NB4 (cell line): ENCODE measurements at regions not wholly inside any gene's neighbourhood (a gene's known extent, or its start where the extent isn't known, plus 50 kb on each side); places are given as distances from the start of the nearest gene placed in this dataset.

Experiments
- MAX ChIP-seq: IDR thresholded peaks from 2 replicates; pipeline ENCODE4 v1.6.1; 2011; ENCODE audit warnings: low read depth, low read length
- MYC ChIP-seq: IDR thresholded peaks from 2 replicates; pipeline ENCODE4 v1.6.1; 2011; ENCODE audit warnings: low read depth, low read length
- POLR2A ChIP-seq: IDR thresholded peaks from 2 replicates; pipeline ENCODE4 v1.6.1; 2011; ENCODE audit warnings: mild to moderate bottlenecking; ENCODE audit not compliant: insufficient read length; ENCODE audit errors: extremely low read depth
- TF ChIP-seq, protein P1 (sequence below): IDR thresholded peaks from one replicate; pipeline ENCODE4 v1.5.1; 2012; ENCODE audit warnings: low read depth, low read length

GRCh38 chr19:29387586-29387985, 138.2 kb upstream of the VSTM2B start:
- TF ChIP-seq, protein P1, sequence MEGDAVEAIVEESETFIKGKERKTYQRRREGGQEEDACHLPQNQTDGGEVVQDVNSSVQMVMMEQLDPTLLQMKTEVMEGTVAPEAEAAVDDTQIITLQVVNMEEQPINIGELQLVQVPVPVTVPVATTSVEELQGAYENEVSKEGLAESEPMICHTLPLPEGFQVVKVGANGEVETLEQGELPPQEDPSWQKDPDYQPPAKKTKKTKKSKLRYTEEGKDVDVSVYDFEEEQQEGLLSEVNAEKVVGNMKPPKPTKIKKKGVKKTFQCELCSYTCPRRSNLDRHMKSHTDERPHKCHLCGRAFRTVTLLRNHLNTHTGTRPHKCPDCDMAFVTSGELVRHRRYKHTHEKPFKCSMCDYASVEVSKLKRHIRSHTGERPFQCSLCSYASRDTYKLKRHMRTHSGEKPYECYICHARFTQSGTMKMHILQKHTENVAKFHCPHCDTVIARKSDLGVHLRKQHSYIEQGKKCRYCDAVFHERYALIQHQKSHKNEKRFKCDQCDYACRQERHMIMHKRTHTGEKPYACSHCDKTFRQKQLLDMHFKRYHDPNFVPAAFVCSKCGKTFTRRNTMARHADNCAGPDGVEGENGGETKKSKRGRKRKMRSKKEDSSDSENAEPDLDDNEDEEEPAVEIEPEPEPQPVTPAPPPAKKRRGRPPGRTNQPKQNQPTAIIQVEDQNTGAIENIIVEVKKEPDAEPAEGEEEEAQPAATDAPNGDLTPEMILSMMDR, result no peak
- TF ChIP-seq POLR2A (no peak), MAX (no peak), MYC (no peak)
